LNCaP clone FGC (cell line): ENCODE measurements at regions not wholly inside any gene's neighbourhood (a gene's known extent, or its start where the extent isn't known, plus 50 kb on each side); places are given as distances from the start of the nearest gene placed in this dataset.

Experiments used
- DNase-seq: peaks from one replicate; pipeline ENCODE4 v3.0.0-alpha.2; 2011; ENCODE audit warnings: low read depth
- H3K4me3 ChIP-seq: 2 replicates; pipeline ENCODE4 v1.5.1; 2011; ENCODE audit warnings: mild to moderate bottlenecking, low read depth, low read length, control low read depth
- CTCF ChIP-seq: IDR thresholded peaks from 2 replicates; pipeline ENCODE4 v1.5.1; 2012; ENCODE audit warnings: mild to moderate bottlenecking; ENCODE audit not compliant: control insufficient read depth, insufficient read depth; ENCODE audit errors: extremely low read depth

GRCh38 chr21:27171707-27172106 is 204.8 kb upstream of the ADAMTS5 start:
- no peak overlapping the region for H3K4me3 ChIP-seq
- no peak for DNase-seq
- no peak for TF ChIP-seq CTCF

- TF ChIP-seq CTCF = no peak
- H3K4me3 ChIP-seq = no peak overlapping the region
- no peak for DNase-seq
Observed at GRCh38 chr21:27168084-27168483, 201.2 kb upstream of the ADAMTS5 start.

GRCh38 chr21:27164208-27165177 is 197.6 kb upstream of the ADAMTS5 start:
- no peak overlapping the region for H3K4me3 ChIP-seq
- TF ChIP-seq CTCF = no peak
- DNase-seq = no peak

GRCh38 chr21:27158967-27159366 is 192.1 kb upstream of the ADAMTS5 start:
- DNase-seq = no peak
- TF ChIP-seq CTCF = no peak
- H3K4me3 ChIP-seq = no peak overlapping the region

- DNase-seq = no peak
- no peak overlapping the region for H3K4me3 ChIP-seq
- TF ChIP-seq CTCF = no peak
Observed at GRCh38 chr21:27157097-27157496, 190.2 kb upstream of the ADAMTS5 start.

GRCh38 chr21:27156666-27157065 is 189.8 kb upstream of the ADAMTS5 start:
- no peak overlapping the region for H3K4me3 ChIP-seq
- no peak for DNase-seq
- no peak for TF ChIP-seq CTCF

- no peak overlapping the region for H3K4me3 ChIP-seq
- DNase-seq = peak; percentile 94
- TF ChIP-seq CTCF = no peak
Observed at GRCh38 chr21:27155130-27155500, 188.2 kb upstream of the ADAMTS5 start.
